Stimulated activated CD8-positive, alpha-beta memory T cell treated with anti-CD3 and anti-CD28 coated beads, Interleukin-15, amount 100 ng/mL, for 4 hours (primary cell): ENCODE measurements at regions not wholly inside any gene's neighbourhood (a gene's known extent, or its start where the extent isn't known, plus 50 kb on each side); places are given as distances from the start of the nearest gene placed in this dataset.

Source experiments
- DNase-seq, 2 donors: peaks; one replicate each; pipeline ENCODE4 v3.0.0-alpha.2; 2020; ENCODE audit warnings: low read depth in 2 of 2

DNA sequence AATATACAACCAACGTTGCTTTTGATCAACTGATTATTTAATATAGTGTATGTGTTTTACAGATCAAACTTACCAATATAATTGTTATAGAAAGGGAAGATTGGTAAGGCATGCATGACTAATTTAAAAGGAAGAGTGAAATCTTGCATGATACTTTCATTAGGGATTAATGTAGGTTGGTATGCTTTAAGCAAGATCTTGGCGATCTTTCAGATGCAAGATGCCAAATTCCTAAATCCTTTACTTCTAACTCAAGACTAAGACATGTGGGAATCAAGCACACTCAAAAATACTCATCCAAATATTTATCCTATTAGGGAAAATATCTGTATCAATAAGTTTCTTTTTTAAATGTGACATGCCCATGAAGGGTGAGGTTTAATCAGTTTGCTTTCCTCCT lies 321.4 kb upstream of the MEOX2 start:
- no peak for DNase-seq

GRCh38 chr7:16004702-16005101 lies 318.2 kb upstream of the MEOX2 start:
- DNase-seq: no peak

DNA sequence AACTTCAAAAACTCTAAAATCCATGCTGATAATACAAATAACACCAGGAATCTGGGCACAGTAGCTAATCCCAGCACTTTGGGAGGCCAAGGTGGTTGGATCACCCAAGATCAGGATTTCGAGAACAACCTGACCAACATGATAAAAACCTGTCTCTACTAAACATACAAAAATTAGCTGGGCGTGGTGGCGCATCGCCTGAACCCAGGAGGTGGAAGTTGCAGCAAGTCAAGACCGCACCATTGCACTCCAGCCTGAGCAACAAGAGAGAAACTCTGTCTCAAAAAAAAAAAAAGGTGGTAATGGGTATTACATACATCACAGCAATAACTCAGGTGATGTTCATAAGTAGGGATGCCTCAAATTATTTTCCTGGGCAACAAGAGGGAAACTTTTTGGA lies 315.0 kb upstream of the MEOX2 start:
- no peak for DNase-seq

DNA sequence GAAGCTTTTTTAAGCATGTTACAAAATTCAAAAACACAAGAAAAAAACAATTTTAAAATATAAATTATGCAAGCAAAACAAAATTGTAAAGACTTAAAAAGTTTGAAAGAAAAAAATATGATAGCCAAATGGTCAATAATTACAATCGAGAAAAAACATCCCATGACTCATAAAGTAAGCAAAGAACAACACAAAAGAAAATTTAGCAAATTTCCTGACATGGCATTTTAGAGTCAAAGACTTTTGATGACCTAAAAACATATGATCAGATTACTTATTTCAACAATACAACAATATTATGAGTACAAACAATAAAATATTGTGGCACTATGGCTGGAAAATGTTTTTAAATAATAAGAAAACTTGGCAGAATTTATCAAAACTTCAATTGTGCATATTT lies 312.1 kb upstream of the MEOX2 start:
- no peak for DNase-seq

DNA sequence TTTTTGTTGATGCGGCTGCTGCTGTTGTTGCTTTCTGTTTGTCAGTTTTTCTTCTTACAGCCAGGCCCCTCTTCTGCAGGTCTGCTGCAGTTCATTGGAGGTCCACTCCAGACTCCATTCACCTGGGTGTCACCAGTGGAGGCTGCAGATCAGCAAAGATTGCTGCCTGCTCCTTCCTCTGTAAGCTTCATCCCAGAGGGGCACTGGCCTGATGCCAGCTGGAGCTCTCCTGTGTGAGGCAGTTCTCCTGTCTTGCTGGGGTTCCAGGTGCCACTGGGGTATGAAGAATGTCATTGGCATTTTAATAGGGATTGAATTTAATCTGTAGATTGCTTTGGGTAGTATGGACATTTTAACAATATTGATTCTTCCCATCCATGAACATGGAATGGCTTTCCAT lies 308.5 kb upstream of the MEOX2 start:
- no peak for DNase-seq

DNA sequence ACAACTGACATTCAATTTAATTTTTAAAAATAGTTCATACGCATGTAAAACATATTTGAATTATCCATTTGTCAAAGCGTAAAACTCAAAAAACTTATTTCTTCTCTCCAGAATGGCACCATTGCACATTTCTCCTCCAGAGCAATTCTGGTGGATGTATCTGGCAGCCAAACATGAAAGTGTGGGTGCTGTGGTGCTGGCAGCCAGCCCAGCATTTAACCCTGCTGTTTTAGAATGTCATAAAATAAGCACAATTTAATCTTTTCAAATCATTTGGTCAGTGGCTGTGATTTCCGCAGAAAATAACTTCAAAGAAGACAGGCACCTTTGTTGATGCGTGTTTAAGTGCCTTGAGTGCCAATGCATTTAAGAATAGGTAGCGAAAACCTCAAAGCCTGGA lies 302.7 kb upstream of the MEOX2 start:
- no peak for DNase-seq

DNA sequence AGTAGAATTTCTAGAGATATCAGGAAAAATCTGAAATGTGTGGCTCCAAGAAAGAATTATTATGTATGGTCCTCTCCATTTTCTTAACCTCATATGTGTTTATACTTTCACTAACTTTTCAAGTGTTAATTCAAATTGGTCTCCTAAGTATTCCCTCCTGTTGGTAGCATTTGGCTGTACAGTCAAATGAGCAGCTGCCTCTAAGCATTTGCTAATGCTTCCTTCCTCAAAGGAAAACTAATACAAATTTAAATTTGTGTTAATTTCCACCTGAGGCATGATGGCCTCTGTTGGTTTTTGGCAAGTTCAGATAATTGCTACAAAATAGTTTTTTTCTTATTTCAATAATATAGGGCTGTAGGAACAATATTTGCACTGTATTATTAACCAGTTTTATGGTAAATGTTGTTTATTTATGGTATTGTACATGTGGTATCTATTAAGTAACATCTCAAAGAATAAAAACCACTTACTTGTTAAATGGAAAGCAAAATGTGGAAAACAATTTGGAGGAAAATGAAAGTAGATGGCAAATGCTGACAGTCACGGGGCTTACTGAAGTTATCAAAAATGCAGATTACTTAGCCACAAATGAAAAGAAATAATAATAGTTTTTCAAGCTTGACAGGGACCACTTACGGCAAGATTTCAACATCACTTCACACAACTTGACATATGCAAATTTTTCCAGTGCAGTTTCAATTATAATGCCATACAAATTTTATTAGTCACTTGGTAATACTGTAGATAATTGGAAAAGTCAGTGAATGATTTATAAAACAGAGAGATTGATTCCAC lies 299.3 kb upstream of the MEOX2 start:
- no peak for DNase-seq

DNA sequence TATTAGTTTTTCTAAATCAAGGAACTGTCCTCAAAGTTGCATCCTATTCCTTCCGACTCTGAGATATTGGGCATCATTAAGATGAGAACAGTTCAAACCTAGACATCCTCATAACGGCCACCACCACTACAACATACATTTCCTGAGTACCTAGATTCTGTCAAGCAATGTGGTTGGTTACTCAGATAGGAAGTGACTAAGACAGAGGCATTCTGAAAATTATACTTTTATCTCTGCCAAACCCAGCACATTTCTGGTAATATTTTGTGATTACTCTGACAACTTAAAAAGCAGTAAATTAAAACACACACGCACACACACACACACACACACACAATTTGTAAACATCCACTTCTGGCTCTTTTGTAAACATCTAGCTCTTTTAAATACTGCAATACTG lies 291.2 kb upstream of the MEOX2 start:
- DNase-seq: no peak

DNA sequence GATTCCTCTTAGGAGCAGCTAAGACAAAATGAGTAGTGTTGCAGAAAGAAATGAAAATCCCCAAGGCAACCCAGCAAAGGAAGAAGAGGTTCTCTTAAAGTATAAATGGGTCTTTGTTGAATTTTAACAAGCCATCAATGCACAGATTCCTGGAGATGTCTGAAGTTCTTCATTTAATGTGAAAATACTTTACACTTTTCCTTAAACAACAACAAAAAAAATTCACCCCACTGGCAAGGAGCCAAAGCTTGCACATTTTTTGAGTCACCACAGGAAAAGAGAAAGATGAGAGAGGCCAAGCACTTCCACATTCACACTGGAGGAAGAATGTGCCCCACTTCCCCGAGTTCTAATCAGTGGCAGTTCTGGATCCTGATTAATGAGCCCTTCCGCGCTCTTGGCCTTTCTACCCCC lies 286.4 kb upstream of the MEOX2 start:
- DNase-seq: no peak

DNA sequence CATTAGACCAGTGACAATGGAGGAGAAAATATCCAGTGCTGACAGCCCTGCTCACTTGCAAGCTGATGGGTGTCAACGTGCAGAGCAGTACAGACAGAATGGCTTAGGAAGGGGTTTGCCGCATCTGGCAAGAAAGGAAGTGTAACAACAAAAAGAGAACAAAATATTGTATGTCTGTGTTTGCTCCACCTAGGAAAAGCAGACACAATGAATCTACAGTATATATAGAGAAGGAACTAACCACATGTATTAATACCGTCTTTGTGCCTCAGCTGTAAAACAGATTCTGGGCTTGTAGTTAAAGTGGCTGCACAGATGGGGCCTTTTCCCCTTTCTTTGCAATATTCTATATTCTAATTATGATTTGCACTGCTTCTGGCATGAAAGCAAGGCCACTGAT lies 281.1 kb upstream of the MEOX2 start:
- no peak for DNase-seq

DNA sequence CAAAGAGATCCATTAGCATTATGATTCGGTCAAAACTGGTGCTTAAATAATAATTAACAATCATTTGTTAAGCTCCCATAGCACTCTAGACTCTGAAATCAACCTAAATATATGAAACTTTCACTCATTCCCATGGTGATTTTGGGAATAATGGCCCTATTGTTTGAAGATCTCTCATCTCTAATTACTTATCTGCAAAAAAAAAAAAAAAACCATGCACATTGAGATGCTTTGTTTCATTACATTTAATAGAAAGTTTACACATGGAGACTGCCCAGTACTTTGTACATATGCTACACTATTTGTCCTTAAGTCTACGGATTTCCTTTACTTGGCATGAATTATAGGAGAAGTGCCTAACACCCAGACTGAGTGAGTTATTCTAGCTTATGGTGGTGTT lies 280.6 kb upstream of the MEOX2 start:
- no peak for DNase-seq

- no peak for DNase-seq
Observed at GRCh38 chr7:15963206-15963605, 276.7 kb upstream of the MEOX2 start.

GRCh38 chr7:15954671-15955354 lies 268.3 kb upstream of the MEOX2 start:
- no peak for DNase-seq

DNA sequence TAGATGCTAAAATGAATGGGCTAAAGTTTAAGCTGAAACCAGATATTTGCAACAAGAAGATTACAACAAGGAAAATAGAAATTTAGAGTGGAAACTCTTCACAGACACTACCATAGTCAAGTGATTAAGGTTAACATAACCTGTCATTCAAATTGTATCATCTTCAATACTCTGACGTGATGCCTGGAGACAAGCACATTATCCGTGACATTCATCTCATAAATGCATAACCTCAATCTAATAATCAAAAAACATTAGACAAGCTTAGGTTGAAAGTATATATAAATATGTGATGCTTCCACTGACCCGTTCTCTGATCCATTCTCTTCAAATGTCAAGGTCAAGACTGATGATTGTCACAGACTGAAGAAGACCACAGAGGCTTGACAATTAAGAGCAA lies 263.8 kb upstream of the MEOX2 start:
- no peak for DNase-seq

GRCh38 chr7:15947754-15948153 lies 261.3 kb upstream of the MEOX2 start:
- DNase-seq: no peak

DNA sequence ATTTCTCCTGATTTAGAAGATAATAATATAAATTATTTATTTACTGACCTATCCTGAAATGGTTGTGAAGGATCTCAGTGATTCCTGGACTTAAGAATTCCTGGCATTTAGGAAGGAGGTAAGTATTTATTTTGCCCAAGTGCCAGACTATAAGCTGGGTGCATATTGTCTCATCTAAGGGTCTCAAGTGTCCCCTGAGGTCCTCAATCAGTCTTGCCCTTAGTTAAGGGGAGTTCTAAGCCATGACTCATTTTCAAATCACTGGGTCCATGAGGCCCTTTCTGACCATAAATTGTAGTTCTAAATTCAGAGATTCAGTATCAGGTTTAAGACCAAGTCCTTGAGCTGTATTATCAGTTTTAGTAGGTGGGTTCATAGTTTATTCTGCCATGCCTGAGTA lies 251.6 kb upstream of the MEOX2 start:
- no peak for DNase-seq

DNA sequence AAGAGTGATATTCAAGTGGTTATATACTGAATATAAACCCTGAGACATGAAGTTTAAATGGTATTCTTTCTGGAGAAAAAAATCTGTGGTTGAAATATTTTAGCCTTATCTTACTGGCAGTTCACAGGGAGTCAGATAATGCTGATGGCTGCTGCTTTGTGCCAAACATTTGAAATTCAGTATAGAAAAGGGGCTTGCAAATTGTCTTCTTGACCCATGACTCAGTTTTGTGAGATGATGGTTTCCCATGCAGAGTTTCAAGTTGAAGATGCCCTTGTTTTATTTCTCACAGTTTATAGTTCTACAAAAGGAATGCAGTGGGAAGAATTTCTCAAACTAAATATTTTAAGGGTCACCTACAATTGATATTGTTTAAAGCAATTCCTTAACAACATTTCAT lies 251.1 kb upstream of the MEOX2 start:
- no peak for DNase-seq

- no peak for DNase-seq
Observed at GRCh38 chr7:15936991-15937390, 250.5 kb upstream of the MEOX2 start.

- DNase-seq: no peak
Observed at GRCh38 chr7:15932318-15932717, 245.8 kb upstream of the MEOX2 start.

- no peak for DNase-seq
Observed at GRCh38 chr7:15929411-15929810, 242.9 kb upstream of the MEOX2 start.

DNA sequence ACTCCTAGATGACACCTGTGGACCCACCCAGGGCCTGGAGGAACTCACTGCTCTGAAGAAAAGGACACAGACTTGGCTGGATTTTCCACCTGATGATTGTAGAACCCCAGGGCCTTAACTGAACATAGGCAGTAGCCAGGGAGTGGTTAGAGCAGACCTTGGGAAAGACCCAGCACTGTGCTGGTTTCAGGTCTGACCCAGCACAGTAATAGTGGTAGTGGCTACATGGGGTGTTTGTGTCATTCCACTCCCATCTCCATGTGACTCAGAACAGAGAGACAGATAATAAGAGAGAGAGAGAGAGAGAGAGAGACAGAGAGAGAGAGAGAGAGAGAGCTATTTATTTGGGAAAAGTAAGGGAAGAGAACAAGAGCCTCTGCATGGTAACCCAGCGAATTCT lies 239.1 kb upstream of the MEOX2 start:
- no peak for DNase-seq

DNA sequence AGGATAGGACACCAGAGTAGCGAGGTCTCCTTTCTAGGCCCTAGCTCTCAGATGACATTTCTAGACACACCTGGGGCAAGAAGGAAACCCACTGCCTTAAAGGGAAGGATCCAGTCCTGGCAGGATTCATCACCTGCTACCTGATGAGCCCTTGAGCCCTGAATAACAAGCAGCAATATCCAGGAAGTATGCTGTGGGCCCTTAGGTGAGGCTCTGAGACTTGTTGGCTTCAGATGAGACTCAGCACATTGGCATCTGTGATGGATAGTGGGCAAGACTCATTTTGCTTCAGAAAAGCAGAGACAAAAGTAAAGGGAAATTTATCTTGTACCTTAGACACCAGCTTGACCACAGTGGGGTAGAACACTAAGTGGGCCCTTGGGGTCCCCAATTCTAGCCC lies 238.4 kb upstream of the MEOX2 start:
- DNase-seq: no peak

GRCh38 chr7:15922002-15922401 lies 235.5 kb upstream of the MEOX2 start:
- no peak for DNase-seq

GRCh38 chr7:15921576-15921975 lies 235.1 kb upstream of the MEOX2 start:
- no peak for DNase-seq
